Heart right ventricle (tissue), 16 donors: ENCODE measurements at regions not wholly inside any gene's neighbourhood (a gene's known extent, or its start where the extent isn't known, plus 50 kb on each side); places are given as distances from the start of the nearest gene placed in this dataset.

Source experiments
- ATAC-seq, 8 donors: fragments of 200-7000 bp; cut with Tn5 transposase; one replicate each; pipeline ENCODE4 v1.9.1; 2020; ENCODE audit warnings: mild to moderate bottlenecking in 8 of 8, moderate library complexity in 8 of 8, moderate number of reproducible peaks in 1 of 8
- DNase-seq, 2 donors: peaks; one replicate each; pipeline ENCODE4 v3.0.0-alpha.2; 2020
- H3K27ac ChIP-seq, 10 donors: fragments of 200-600 bp; sonication (generic) in 2 of 10; one replicate each; pipeline versions ENCODE4 v1.5.0 to v1.8.0; 2020 to 2022; ENCODE audit warnings: mild to moderate bottlenecking in 3 of 10
- H3K27me3 ChIP-seq, 7 donors: fragments of 200-600 bp; one replicate each; pipeline ENCODE4 v1.8.0; 2021 to 2022; ENCODE audit warnings: mild to moderate bottlenecking in 2 of 7
- H3K36me3 ChIP-seq, 9 donors: fragments of 200-600 bp; sonication (generic) in 1 of 9; one replicate each; pipeline versions ENCODE4 v1.5.0 to v1.8.0; 2020 to 2022; ENCODE audit warnings: mild to moderate bottlenecking in 2 of 9
- H3K4me1 ChIP-seq, 9 donors: fragments of 200-600 bp; sonication (generic) in 1 of 9; one replicate each; pipeline versions ENCODE4 v1.5.0 to v1.8.0; 2020 to 2022; ENCODE audit warnings: mild to moderate bottlenecking in 4 of 9
- H3K4me3 ChIP-seq, 10 donors: fragments of 200-600 bp; sonication (generic) in 2 of 10; one replicate each; pipeline versions ENCODE4 v1.5.0 to v1.8.0; 2020 to 2022; ENCODE audit warnings: mild to moderate bottlenecking in 7 of 10, moderate library complexity in 2 of 10
- H3K9me3 ChIP-seq, 11 donors: fragments of 200-600 bp in 10 of 11; sonication (generic) in 2 of 11; one replicate each; pipeline versions ENCODE4 v1.5.0 to v1.8.0; 2013 to 2022; ENCODE audit warnings: mild to moderate bottlenecking in 2 of 11, control low read depth in 1 of 11, moderate library complexity in 1 of 11
- WGBS, 2 donors: extraction: QIAGEN DNeasy Blood & Tissue Kit; methylation state at CpG; one replicate each; pipeline ENCODE4 v1.1.7; 2013; ENCODE audit warnings: inconsistent platforms in 1 of 2; 5-methylcytosine and 5-hydroxymethylcytosine counted together
- intact Hi-C, 10 donors: fragments of 100-400 bp; cut with DNase I; formaldehyde crosslinking; loops; one replicate each; pipeline versions ENCODE4 v1.11.1 to v1.14.2; 2022
- TF ChIP-seq, protein P1 (sequence below), 9 donors: fragments of 200-600 bp; sonication (generic) in 2 of 9; IDR thresholded peaks; one replicate each; pipeline versions ENCODE4 v1.5.0 to v1.8.0; 2021 to 2022; ENCODE audit warnings: antibody characterized with exemption in 9 of 9, mild to moderate bottlenecking in 5 of 9, moderate library complexity in 1 of 9
- donor health status: Arrhythmogenic right ventricular cardiomyopathy.
- donor health status: ischemic (EF 13 %, LVEDD 7.1; RV severe dilation, severe dysfunction).
- donor health status: healthy with polysubstance abuse.
- donor health status: DM: no; HTN: yes; CAD: no.
- donor health status: DM: no; HTN: no; CAD: no.
- donor health status: ischemic (EF 25% LVEDD 6.9; RV normal size, moderate dysfunction).
- donor health status: ischemic (EF 25% LVEDD 5.7; RV mildly dilated, moderate dysfunction).
- donor health status: healthy.
- donor health status: DM: yes; HTN: yes; CAD: no.
- donor health status: Ischemic cardiomyopathy.
- donor health status: ischemic (EF 35%, LVEDD 5.7; RV mildly dilated, moderate dysfunction).
- donor health status: nonischemic (EF 11% LVEDD 7.7; RV severe dilation, severe dysfunction).
- donor health status: DM: yes; HTN: yes; CAD: no.
- donor health status: PGD.
- donor health status: ischemic (EF 29% LVEDD 5.4; RV normal size, mild dysfunction).
- donor health status: nonischemic (EF 23%, LVEDD 6.1; RV moderate dilation, normal function).

DNA sequence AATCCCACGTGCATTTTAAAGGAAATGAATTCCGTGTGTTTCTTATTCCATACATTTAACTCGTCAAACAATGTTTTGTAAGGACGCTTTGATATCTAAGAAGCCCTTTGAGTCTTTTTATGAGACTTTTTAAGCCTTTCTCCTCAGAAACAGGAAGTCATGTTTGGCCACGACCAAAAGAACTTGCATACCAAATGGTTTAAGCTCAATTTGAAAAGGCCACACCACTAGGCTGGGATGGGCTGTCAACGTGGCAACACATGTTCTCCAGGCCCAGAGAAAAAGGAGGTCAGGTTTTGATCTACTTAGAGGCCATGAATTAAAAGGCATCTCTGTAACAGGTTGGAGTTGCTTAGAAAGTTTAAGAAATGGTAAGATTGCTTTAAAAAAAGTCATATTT, 441.8 kb downstream of the CMPK2 start:
- H3K27ac ChIP-seq: no peak overlapping the region
- ATAC-seq (no peak), DNase-seq (no peak)
- H3K27me3 ChIP-seq: peaks cover 0 to 4% (median 0%) of the 10 kb centered on the region in 7 donors
- TF ChIP-seq, protein P1, sequence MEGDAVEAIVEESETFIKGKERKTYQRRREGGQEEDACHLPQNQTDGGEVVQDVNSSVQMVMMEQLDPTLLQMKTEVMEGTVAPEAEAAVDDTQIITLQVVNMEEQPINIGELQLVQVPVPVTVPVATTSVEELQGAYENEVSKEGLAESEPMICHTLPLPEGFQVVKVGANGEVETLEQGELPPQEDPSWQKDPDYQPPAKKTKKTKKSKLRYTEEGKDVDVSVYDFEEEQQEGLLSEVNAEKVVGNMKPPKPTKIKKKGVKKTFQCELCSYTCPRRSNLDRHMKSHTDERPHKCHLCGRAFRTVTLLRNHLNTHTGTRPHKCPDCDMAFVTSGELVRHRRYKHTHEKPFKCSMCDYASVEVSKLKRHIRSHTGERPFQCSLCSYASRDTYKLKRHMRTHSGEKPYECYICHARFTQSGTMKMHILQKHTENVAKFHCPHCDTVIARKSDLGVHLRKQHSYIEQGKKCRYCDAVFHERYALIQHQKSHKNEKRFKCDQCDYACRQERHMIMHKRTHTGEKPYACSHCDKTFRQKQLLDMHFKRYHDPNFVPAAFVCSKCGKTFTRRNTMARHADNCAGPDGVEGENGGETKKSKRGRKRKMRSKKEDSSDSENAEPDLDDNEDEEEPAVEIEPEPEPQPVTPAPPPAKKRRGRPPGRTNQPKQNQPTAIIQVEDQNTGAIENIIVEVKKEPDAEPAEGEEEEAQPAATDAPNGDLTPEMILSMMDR (IDR thresholded peaks at IDR 0.05): no peak
- intact Hi-C loops: no loop called here
- WGBS, 2 donors: 51 to 58% methylated on average over 6 of the region's 6 CpGs
- no peaks in the 10 kb centered on the region for H3K36me3 ChIP-seq
- H3K9me3 ChIP-seq: peaks cover 0 to 12% (median 0%) of the 10 kb centered on the region in 11 donors
- no peak overlapping the region for H3K4me3 ChIP-seq
- H3K4me1 ChIP-seq: no peaks in the 10 kb centered on the region

GRCh38 chr2:6425032-6425431, 440.7 kb downstream of the CMPK2 start:
- H3K4me1 ChIP-seq: no peaks in the 10 kb centered on the region
- ATAC-seq: no peak
- intact Hi-C loops: no loop called here

DNA sequence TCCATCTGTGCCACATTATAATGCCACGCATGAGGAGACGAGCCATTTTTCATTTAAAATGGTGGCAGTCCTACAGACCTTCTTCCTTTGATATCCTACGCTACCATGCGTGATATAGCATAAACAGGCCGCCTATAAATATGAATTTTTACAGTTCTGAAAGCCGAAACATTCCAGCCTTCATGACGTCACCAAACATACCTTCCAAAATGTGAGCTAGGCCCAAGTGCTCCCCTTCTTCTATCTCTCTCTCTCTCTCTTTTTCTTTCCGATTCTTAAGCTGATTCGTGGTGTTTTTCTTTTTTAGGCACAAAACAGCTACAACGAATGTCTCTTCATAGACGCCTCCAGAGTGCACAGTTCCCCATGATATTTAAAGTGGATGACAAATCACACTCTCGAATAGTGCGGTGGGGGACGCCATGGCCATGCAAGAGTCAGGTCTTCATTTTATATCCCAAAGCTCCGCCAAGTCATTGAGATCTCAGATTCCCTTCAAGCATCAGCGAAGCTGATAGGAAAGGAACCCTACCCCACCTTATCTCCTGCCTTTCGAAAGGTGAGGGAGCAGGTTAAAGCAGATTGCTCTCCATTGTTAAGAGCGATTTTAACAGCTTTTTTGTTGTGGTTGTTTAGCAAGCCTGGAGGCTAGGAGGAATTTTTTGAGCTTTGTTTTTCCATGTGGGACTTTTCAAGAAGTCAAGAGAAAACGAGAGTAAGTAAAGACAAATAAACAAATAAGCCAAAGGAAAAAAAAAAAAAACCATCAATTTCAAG, 436.3 kb downstream of the CMPK2 start:
- Histone ChIP-seq H3K27ac (no peak overlapping the region), H3K4me3 (no peak overlapping the region), H3K9me3 (peaks cover 0 to 12% (median 0%) of the 10 kb centered on the region in 11 donors), H3K4me1 (no peaks in the 10 kb centered on the region), H3K27me3 (peaks cover 0 to 4% (median 0%) of the 10 kb centered on the region in 7 donors), H3K36me3 (no peaks in the 10 kb centered on the region)
- TF ChIP-seq, protein P1 (IDR thresholded peaks at IDR 0.05): no peak
- ATAC-seq (no peak), DNase-seq (no peak)
- intact Hi-C loops: no loop called here
- 86 to 89% methylated on average over 19 of the region's 19 CpGs for WGBS, 2 donors

More at GRCh38 chr2:6425032-6425431, 440.7 kb downstream of the CMPK2 start:
- peaks cover 0 to 4% (median 0%) of the 10 kb centered on the region in 7 donors for H3K27me3 ChIP-seq
- no peaks in the 10 kb centered on the region for H3K36me3 ChIP-seq
- WGBS, 2 donors: 77 to 93% methylated on average over 3 of the region's 3 CpGs
- no peak overlapping the region for H3K4me3 ChIP-seq
- H3K27ac ChIP-seq: no peak overlapping the region
- DNase-seq: no peak
- TF ChIP-seq, protein P1 (IDR thresholded peaks at IDR 0.05): no peak
- peaks cover 0 to 12% (median 0%) of the 10 kb centered on the region in 11 donors for H3K9me3 ChIP-seq

- intact Hi-C loops: no loop called here
- Histone ChIP-seq H3K36me3 (no peaks in the 10 kb centered on the region), H3K9me3 (peaks cover 0 to 6% (median 0%) of the 10 kb centered on the region in 11 donors), H3K4me3 (no peak overlapping the region), H3K27me3 (no peaks in the 10 kb centered on the region), H3K27ac (no peak overlapping the region), H3K4me1 (no peaks in the 10 kb centered on the region)
- ATAC-seq (no peak), DNase-seq (no peak)
- WGBS, 2 donors: 86 to 87% methylated on average over 6 of the region's 6 CpGs
- TF ChIP-seq, protein P1 (IDR thresholded peaks at IDR 0.05): no peak
Measured at GRCh38 chr2:6434438-6434837, 431.3 kb downstream of the CMPK2 start.
